ENCODE measurements at regions not wholly inside any gene's neighbourhood (a gene's known extent, or its start where the extent isn't known, plus 50 kb on each side); places are given as distances from the start of the nearest gene placed in this dataset.

DNA sequence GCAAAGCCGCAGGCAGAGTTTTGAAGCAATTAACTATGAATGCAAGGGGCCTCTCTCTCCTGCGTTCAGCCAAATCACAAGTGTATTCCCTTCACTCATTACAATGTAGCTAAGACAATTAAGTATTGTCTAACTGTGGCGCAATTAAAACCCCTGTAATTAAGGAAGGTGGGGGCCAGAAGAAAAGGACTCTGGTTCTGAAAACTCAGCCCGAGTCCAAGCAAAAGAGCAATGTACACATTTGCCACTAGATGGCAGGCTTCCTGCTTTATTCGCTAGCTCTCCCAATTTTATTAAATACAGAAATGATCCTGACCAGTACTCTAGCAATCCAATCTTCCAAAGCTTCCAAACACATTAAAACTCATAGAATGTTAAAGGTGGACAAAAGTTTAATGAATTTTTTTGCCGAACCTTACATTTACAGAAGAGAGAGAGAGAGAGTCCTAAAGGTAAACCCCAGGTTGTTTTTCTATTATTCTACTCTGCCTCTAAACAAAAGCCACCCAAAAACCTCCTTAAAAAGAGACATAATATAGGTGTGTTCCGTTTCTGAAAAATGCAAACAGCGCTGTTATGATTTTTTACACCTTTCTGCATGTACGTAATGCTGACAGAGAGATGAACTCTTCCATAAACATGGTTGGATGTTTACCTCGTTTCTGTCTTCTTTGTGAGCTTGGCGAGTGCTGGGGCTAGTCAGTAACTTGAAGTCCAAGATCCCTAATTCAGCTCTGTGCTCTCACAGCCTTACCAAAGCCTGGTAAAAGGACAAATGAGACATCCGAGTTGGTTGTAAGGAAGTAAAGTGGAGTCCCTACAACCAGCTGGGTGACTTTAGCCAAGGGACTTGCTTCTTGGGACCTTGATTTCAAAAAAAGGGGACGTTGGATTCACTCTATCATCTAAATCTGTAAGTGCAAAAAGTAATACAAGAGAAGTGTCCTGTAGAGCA, 50.9 kb upstream of the VASH1 start:
- no peaks in the 10 kb centered on the region for H3K4me1 ChIP-seq (ENCODE audit: control insufficient read depth in 1 of 2, insufficient read depth in 2 of 2, low read length in 2 of 2)
- no peaks in the 10 kb centered on the region for H3K79me2 ChIP-seq (ENCODE audit: insufficient read depth, low read length)
- H3K9ac ChIP-seq (ENCODE audit: low read length), result no peak overlapping the region
- RAD21 ChIA-PET (ENCODE audit: low non-redundant PET in 1 of 2, low total read pairs in 2 of 2, uncharacterized antibody in 2 of 2, unreplicated experiment in 2 of 2), result no interaction called here
- DNase-seq (ENCODE audit: low read depth, low spot score) (peak; percentile 24), ATAC-seq (peak; percentile 84)
- TF ChIP-seq FOSL1 (IDR thresholded peaks at IDR 0.05; ENCODE audit: low read depth), result no peak
- TF ChIP-seq, protein P1, sequence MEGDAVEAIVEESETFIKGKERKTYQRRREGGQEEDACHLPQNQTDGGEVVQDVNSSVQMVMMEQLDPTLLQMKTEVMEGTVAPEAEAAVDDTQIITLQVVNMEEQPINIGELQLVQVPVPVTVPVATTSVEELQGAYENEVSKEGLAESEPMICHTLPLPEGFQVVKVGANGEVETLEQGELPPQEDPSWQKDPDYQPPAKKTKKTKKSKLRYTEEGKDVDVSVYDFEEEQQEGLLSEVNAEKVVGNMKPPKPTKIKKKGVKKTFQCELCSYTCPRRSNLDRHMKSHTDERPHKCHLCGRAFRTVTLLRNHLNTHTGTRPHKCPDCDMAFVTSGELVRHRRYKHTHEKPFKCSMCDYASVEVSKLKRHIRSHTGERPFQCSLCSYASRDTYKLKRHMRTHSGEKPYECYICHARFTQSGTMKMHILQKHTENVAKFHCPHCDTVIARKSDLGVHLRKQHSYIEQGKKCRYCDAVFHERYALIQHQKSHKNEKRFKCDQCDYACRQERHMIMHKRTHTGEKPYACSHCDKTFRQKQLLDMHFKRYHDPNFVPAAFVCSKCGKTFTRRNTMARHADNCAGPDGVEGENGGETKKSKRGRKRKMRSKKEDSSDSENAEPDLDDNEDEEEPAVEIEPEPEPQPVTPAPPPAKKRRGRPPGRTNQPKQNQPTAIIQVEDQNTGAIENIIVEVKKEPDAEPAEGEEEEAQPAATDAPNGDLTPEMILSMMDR (IDR thresholded peaks at IDR 0.05 in 2 of 3, conservative IDR thresholded peaks at IDR 0.05 in 1 of 3; ENCODE audit: borderline replicate concordance in 1 of 3, insufficient read depth in 1 of 3, low read depth in 2 of 3, low read length in 2 of 3), result peak; percentile 70 to 84 (median 76)
- TF ChIP-seq RAD21 (IDR thresholded peaks at IDR 0.05; ENCODE audit: low read depth), result peak; percentile 74
- no peak for TF ChIP-seq CBX3 (IDR thresholded peaks at IDR 0.05; ENCODE audit: low read depth)
- no peaks in the 10 kb centered on the region for H3K9me3 ChIP-seq (ENCODE audit: control insufficient read depth in 1 of 2, insufficient read depth in 1 of 2, low read depth in 1 of 2, low read length in 2 of 2)
- CTCF ChIA-PET, result interaction anchor here (0.6 to 3.5 kb wide), 16 partner anchors 9 to 388 kb away, joined by 3 to 38 read pairs (median 4); partner anchors contain the start of gene CIPC
- no peak overlapping the region for H3K4me2 ChIP-seq (ENCODE audit: low read length)
- H3K36me3 ChIP-seq (ENCODE audit: control insufficient read depth in 1 of 2, insufficient read depth in 2 of 2, low read length in 2 of 2), result no peaks in the 10 kb centered on the region
- no peak overlapping the region for H3K27ac ChIP-seq (ENCODE audit: low read depth, low read length)
- H2AFZ ChIP-seq (ENCODE audit: low read depth, low read length, poor library complexity, severe bottlenecking), result peak overlapping the region; percentile 33
- no peaks in the 10 kb centered on the region for H4K20me1 ChIP-seq (ENCODE audit: insufficient read depth)
- POLR2A ChIA-PET, result interaction anchor here (0.6 kb wide), 1 partner anchor 847 kb away, joined by 3 read pairs; no protein-coding TSS in a partner anchor
- BruUV-seq (replicated peaks), result no TSS peak
- H3K9me2 ChIP-seq (ENCODE audit: insufficient read depth), result no peaks in the 10 kb centered on the region
- intact Hi-C loops (cut with micrococcal nuclease), result loop anchor here (1.0 to 10.0 kb wide), 3 partner anchors 75 to 354 kb away; no protein-coding TSS in a partner anchor
- H3K27me3 ChIP-seq (ENCODE audit: insufficient read depth, low read length), result no peaks in the 10 kb centered on the region
- no peak overlapping the region for H3K4me3 ChIP-seq (replicated peaks in 1 of 2; ENCODE audit: low read depth in 1 of 2, low read length in 2 of 2)
